CD4-positive, alpha-beta T cell treated with Interleukin-21 for 1 hour (primary cell): ENCODE measurements at regions not wholly inside any gene's neighbourhood (a gene's known extent, or its start where the extent isn't known, plus 50 kb on each side); places are given as distances from the start of the nearest gene placed in this dataset.
A peak's percentile ranks its signal among the peaks of the same experiment; 100 is the strongest.

Source experiments
- DNase-seq: peaks from one replicate; pipeline ENCODE4 v3.0.0-alpha.2; 2020

DNA sequence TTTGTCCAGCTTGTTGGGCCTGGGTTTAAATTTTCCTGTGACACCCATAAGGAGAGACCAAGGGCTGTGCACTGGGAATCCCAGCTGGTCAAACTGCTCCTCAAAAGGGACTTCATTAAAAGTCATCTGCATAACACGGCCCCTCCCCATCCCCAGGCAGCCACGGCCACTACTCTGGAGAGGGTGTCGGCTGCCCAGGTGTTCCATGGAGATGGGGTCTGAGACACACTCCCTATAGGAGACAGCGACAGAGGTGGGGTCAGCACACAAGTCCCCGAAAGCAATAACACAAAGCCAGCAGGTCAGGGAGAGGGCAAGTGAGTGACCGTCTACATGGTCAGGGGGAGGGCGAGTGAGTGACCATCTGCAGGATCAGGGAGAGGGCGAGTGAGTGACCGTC, 75.6 kb upstream of the BCL11B start:
- no peak for DNase-seq

DNA sequence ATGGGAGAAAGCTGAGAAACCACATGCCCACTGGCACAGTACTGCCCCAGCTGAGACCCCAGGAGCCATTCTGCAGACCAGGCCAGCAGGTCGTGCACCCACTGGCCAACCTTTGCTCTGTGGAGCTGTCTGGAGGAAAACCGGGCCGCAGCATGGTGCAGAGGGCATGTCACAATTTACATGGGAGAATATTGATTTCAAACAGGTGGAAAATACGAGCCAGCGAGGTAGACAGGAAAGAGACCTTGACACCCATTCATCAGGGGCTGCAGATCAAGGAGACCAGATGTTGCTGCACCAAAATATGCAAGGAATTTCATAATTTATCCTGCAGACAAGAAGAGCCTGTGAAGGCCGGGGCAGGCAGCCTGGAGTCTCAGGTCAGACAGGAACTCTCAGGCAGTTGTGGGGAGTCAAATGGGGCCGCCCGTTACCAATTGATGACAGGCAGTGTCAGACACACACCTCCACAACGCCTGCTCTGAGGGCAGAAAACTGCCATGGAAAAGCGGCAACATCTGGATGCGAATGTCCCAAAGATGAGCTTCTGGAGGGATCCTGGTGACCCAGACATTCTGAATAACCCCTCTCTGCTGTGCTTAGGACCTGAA, 74.6 kb upstream of the BCL11B start:
- no peak for DNase-seq

DNA sequence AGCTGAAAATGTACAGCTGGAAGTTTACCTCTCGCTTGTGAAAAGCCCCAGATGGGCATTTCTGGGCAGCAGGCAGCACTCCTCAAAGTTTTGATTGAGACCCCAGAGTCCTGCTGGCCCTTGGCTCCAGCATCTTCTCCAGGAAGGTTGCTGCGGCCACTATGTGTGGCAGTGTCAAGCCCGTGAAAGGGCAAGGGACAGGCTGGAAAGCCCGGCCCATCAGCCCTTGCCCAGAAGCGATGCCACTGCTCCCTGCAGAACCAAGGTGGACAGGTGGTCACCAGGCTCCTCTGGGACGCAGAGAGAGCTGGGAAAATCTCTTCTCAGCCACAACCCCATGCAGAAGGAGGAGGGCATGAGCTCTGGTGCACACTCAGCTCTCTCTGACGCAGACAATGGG, 73.5 kb upstream of the BCL11B start:
- DNase-seq = no peak

DNA sequence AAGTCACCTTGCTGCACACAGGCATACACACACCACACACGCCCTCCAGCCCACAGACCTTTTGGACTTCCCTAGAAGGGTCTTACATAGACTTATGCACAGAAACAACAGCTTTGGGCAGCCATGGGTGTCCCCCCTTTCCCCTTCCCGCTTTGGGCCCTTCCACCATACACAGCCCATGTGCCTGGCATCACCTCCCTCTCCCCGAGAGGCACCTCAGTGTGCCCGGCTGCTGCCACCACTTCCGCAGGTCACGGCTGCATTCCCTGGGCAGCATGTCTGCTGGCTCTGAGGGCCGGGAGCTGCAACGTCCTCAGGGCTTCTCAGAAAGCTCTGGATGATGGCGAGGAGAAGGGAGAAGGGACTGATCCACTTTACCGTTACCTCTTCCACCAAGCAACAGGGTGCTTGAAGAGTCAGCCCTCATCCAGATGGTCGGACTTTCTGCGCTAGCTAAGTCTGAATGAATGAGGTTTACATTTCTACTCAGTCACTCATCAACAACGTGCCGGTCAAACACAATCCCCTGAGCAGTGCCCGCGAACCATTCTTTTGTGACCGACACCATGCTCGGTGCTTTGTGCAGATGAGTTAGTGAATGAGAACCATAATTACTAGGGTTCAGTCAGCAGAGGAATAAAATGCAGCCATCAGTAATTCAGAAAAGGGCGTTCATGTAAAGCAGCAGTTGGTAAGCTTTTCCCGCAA, 72.2 kb upstream of the BCL11B start:
- DNase-seq = no peak

DNA sequence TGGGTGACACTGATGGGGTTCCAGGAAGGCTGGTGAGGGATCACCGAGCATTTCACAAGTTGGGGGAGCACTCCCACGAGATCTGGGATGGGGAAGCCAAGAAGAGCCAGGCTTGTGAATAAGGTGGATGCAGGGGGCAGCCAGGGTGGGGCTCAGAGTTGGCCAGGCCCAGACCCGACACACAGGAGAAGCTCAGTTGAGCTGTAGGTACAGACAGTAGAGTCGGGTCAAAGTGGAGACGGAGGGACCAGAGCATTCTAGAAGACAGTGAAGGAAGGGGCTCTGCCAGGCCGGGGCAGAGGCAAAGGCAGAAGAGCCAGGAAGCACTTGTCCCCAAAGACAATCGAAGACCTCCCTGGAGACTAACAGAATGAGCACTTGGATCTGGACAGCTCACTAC, 70.9 kb upstream of the BCL11B start:
- DNase-seq = no peak

DNA sequence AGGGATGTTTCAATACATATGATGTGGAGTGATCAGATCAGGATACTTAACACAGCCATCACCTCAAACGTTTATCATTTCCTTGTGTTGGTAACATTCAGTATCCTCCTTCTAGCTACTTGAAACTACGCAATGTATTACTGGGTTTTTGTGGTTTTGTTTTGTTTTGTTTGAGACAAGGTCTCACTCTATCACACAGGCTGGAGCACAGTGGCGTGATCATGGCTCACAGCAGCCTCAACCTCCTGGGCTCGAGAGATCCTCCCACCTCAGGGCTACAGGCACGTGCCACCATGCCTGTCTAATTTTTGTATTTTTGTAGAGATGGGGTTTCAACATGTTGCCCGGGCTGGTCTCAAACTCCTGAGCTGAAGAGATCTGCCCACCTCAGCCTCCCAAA, 70.2 kb upstream of the BCL11B start:
- DNase-seq = no peak

DNA sequence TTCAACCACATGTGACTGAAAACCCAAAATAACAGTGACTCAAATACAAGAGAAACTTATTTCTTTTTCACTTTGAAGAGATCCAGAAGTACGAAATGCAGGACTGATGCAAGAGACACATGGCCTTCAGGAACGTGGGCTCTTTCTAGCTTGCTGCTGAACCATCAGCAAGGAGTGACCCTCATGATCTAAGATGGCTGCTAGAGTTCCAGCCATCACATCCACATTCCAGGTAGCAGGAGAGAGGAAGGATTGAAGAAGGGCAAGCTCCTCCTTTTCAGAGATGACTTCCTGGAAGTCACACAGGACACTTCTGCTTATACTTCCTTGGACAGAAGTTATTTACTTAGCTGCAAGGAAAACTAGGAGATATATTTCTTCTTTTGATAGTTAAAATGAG, 67.6 kb upstream of the BCL11B start:
- DNase-seq = no peak

DNA sequence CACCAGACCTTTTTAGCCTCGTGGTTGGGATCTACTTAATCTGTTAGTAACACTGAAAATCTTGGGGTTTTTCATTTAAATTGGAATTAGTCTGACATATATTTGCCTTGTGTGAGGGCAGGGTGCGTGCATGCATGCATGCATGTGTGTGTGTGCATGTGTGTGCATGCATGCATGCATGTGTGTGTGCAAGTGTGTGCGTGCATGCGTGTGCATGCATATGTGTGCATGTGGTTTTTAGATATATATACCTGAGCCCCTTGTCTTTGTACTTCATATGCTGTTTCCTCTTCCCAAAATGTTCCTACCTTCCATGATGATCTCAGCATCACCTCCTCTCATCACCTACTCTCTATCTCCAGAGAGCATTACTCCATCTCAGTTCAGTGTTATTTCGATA, 66.3 kb upstream of the BCL11B start:
- DNase-seq = no peak

DNA sequence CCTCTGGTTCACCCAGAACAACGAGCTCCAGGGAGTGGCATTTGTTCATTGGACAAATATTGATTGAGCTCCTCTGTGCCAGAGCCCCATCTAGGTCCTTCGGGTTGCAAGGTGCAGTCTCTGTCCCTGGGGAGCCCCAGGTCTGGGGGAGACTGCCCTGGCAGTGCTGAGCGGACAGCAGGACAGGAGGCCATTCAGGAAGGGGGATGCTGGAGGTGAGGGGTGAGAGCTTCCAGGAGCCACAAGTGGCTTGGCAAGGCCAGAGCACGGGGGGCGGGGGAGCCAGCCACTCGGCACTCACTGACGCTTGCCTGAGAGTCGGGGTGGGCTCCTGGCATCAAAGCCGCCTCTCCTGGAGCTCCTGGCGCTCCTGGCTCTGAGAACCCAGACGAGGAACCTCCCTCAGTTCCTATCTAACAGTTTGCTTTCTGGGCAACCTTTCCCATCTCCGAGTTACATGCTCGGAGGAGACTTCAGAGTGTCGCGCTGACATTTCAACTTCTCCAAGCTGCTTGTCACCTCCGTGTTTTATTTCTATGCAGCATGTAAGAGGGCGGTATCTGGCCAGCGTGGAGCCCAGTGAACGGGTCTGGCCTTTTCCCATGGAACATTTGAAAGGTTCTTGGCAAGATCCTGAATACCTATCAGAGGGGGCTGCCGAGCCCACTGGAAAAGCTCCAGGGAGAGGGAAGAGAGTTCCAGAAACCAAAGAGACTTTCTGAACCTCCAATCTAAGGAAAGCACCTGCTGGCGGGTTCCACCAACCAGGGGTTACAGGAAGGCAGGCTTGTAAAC, 62.0 kb upstream of the BCL11B start:
- no peak for DNase-seq

DNA sequence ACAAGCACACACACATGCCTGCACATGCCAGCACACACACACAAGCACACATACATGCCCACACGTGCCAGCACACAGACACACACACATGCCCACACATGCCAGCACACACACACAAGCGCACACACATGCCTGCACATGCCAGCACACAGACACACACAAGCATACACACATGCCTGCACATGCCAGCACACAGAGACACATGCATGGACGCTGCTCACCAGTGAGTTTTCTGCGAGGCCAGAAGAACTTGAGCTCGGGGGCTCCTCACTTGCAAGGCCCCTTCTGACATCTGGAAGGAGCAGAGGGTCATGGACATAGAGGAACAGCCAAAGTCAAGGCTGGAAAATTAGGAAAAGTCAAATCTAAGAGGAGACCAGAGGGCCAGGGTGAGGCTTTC, 61.2 kb upstream of the BCL11B start:
- no peak for DNase-seq

DNA sequence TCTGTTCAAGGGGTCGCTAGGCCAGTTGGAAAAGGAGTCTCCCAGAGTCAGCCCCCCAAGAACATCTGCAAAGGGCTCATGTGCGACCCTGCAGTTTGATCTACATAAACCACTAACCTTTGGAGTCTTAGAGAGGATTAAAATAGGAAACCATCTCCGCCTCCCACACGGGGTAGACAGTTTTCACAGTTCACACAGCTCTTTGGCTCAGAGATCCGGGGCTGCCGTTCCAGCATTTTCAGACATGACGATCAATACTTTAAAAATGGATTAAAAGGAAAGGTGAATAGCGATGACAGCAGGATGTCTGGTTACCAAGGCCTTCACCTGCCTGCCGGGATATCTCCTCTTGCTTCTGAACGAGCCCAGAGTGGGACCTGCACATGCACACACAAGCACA, 59.8 kb upstream of the BCL11B start:
- no peak for DNase-seq

DNA sequence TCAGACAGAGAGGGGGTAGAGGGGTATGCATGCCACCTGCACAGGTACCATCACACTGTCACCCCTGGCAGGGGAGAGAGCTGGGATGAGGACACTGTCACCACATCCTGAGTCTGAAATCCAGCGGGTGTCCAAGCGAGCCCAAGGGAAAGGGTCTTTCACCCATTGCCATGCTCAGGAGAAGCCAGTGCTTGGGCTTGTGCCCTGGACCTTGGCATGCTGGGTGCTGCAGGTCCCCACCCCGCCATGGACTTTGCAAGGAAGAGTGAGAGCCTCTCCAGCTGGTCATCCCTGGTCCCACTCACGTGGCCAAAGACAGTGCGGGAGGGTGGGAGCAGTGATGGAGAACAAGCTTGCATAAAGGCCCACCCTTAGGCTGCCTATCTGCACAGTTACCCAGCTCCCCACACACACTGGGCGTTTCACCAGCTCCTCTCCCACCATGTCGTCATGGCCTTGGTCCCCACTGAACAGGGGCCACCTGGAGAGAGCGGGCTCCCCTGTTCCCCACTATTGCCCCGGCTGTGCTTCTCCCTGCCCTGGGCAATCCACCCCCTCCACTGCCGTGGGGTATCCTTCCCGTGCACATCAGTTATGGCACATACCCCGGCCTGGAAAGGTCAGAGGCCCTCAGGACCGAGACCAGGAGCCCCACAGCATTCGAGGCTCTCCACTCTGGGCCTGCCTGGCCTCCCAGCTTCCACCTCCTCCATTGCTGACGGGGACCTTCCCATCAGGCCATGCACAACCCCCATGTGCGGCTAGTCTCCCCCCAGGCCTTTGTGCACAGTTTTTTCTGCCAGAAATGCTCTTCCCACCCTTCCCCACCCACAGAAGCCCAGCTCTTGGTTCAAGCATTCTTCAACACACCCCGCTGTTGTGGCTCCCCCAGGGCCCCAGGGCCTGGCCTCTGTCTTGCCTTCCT, 58.6 kb upstream of the BCL11B start:
- DNase-seq = no peak

DNA sequence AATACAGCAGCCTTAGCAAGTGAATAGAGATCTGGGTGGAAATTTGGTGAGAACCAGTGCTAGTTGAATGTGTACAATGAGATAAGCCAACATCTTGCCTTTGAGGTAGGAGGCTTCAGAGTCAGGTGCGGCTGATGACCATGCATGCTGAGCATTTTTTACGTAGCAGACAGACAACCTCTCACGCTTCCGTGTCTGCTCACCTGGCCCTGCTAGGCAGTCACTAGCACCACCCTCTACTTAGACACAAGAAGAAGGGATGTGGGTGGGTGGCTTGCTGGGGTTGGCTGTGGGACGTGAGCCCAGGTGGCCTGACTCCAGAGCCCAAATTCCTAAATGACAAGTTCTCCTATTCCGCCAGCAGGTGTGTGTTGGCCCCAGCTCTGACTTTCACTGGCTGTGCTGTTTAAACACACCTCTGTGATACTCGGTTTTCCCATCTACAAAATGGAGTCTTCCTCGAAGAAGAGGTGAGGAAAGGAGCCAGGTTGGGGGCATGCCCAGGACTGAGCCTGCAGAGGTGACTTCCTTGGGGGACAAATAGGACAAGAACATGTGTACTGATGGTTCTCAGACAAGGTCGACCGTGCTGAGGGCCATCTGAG, 57.8 kb upstream of the BCL11B start:
- no peak for DNase-seq

DNA sequence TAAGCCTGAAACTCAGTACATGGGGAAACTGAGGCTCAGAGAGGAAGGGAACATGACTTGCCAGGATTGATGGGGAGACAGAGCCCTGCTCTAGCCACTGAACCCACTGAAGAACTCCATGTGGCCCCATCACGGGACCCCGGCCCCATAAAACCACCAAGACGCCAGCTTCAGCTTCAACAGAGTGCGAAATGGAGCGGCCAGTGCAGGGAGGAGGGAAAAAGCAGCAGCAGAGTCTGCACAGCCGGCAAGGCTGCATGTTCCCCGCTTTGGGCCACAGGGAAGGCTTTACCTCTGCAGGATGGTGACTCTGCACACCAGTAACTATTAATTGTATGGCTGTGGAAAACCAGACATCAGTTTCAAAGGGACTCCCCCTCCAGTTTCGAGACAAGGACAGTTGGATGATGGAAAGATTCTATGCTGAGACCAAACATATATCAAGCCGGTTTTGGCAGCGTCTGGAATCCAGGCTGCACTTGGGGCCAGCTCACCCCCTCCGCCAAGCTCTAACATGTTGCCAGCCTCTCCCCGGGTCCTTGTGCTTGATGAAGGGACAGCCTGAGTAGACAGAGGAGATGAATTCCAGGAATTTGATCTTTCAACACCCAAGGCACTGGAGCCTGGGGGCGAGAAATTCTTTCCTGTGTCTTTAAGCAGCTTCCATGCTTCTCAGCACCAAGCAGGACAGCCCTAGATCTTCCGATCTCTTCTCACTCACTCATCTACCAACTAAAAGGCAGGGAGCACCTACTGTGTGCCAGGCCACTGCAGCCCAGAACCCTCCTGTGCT, 55.7 kb upstream of the BCL11B start:
- no peak for DNase-seq

DNA sequence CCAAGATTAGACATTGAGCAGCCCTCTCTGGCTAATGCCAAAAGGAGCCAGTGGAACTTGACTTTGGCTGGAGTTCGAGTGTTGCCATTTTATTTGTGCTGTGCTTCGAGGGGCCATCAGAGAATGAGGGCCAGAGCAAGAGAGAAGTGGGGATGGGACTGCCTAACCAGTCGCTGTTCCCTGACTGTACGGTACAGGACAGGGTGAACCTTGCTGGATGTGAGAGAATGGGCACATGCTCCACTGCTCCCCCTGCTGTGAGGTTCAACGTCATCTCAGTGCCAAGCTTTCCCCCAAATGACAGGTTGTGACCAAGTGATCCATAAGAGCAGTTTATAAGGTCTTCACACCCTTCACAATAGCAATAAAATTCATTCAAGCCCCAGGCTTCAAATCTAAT, 55.1 kb upstream of the BCL11B start:
- DNase-seq = peak; percentile 5

DNA sequence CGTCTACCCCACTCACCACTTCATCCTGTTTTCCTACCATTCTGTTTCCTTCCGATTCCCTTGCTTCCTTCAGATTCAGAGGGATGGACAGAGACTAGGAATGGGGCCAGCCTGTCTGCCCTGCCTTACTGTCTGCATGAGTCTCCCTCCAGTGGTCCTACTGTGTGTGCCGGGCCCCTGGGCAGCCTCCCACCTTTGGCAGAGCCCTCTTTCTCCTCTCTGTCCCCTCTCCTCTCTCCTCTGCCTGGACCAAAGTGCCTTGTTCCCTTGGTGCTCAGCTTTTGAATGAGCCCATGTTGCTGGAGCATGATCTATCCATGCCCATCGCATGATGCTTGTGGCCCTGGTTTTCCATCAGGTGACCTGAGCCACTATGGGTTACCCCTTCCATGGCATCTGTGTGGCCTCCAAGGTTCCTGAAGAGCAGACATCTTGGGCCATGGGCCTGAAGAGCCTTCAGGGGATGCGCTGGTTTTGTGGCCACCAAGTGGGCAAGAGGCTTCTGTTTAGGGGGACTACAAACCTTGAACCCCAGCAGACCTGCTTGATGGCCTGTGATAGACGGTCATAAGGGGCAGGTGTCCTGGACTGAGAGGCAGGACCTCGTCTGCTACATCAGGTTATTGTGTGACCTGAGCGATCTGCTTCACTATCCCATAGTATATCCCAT, 54.2 kb upstream of the BCL11B start:
- DNase-seq = no peak

DNA sequence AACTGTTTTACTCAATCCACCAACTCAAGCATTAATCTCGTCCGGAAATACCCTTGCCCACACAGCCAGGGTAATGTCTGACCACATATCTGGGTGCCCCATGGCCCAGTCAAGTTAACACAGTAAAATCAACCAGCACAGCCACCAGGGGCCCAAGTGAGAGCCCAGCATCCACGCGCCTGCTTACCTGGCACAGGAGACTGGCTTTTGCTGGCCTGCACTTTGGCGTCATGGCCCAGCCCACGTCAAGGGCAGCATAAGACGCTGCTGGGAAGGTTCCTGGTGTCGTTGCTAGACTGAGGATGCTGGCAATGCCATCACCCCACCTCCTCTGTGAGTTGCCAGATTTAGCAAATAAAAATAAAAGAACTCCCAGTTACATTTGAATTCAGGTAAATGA, 53.6 kb upstream of the BCL11B start:
- DNase-seq = no peak

DNA sequence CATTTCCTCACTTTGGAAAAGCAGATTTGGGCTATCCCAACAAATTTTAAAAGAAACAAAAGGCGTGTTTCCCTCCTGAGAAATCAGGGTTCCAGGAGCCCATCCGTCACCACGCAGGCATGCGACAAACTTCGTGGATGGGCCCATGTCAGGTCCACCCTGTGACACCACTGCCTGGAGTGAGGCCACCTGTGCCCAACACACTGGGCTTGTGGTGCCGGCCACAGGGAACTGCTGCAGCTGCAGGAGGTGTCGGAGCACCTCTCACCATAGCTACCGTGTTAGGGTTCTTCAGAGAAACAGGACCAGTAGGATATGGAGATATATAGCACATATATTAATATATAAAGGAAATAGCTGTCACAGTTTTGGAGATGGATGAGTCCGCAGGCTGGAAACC, 53.0 kb upstream of the BCL11B start:
- DNase-seq = no peak

DNA sequence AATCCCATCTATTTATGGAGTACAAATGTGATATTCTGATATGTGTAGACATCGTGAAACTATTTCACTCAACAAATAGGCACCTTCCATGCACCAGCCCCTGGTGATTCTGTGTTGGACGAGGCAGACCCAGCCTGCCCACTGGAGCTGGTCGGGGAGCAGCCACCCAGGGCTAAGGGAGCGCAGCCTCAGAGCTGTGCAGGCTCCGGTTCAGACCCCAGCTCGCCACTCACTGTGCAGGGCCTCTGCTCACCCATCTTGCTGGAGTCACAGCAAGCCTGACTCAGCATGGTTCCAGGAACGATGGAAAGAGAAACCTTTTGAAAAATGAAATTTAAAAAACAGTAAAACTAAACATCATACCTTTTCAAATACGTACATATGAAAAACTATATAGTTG, 52.3 kb upstream of the BCL11B start:
- no peak for DNase-seq

DNA sequence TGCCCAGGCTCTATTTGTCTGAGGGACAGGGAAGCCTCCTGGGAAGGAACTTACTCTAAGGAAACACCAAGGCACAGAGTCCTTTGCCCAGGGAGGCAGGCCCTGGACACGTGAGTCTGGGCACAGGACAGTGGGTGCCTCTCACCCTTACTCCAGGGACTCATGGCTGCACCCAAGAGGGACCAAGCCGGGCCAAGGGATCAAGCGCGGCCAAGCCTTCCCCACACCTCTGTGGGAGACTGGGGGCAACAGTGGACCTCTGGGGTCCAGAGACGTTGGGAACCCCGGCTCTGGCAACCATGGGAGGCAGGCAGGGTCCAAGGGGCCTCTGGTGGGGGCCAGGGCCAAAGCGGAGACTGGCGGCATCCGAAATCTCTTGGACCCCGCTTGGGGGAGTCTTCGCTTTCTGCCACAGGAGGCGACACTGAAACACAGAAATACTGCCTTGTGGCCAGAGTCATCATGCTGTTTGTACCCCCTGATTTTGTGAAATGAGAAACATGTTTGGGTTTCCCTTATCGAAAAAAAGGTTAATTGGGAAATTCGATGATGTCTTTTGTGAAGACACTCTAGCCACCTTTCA, 51.7 kb upstream of the BCL11B start:
- no peak for DNase-seq
